HG03378 (cell line): ENCODE measurements at regions not wholly inside any gene's neighbourhood (a gene's known extent, or its start where the extent isn't known, plus 50 kb on each side); places are given as distances from the start of the nearest gene placed in this dataset.

Experiments
- ATAC-seq: cut with Tn5 transposase; IDR thresholded peaks from one replicate; pipeline ENCODE4 v1.9.1; 2021; ENCODE audit warnings: mild to moderate bottlenecking, moderate library complexity; ENCODE audit not compliant: unreplicated experiment

DNA sequence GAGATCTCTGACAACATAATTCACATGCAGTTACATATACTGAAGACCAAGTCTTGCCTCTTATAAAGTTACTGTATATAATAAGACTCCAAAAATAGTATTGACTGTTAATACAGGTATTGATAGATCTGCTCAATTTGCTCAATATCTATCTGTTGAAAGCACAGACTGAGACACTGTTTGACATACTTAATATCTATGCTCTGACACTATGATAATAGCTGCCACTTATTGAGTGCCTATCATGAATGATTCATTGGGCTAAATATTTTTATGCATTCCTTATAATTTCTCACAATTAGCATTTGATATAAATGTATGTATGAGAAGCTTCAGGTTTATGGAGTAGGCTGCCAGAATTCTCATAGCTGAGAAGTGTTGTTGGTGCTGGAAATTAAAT lies 1600.9 kb upstream of the IGFBP7 start:
- ATAC-seq: no peak

DNA sequence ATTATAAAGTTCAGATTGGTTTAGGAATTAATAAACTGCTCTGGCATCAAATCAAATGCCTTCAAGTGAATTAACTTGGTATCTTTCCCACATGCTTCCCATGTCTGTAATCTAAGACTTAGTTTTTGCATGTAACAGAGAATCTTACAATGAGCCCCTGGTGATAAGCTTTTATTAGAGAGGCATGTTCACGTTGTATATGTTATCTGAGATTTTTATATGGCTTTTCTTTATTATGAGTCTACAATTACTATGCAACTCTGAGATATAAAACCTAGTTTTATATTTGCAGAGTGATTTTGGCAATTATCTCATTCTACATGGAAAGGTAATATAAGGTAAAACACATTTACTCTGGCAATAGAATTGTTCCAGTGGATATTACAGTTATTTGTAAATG lies 1578.4 kb upstream of the IGFBP7 start:
- no peak for ATAC-seq

DNA sequence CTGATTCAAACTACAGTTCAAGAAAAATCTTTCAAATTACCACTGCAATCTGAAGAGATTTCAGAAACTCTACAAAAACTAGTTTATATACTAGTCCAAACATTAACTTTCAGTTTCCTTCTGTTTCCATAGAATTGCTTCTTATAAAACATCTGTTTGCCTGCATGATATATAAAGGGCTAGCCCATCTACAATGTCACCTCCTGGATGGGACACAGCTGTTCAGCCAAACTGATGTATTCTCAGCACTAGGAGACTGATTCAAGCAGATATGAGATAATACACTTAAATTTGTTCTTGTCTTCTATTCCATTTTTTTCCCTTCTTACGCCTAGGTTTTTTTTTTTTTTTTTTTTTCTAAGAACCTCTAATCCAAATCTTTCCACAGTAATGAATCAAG lies 1569.7 kb upstream of the IGFBP7 start:
- ATAC-seq: no peak

DNA sequence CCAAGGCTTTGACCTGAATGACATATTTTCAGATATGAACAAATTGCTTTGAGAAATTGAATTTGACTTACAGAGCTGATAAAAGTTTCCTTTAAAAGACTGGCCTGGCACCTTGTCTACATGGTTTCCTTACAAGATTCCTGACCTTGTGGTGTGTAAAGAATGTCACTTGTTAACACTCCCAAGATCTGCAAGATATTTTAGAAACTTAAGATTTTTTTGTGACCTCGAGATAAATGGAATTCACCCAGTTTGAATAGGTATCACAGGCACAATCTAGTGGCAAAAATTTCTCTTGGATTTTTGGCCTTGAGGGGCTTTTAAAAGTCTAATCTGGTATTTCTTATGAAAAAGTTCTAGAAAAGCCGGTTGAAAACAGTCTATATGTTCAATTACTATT lies 1568.9 kb upstream of the IGFBP7 start:
- no peak for ATAC-seq

DNA sequence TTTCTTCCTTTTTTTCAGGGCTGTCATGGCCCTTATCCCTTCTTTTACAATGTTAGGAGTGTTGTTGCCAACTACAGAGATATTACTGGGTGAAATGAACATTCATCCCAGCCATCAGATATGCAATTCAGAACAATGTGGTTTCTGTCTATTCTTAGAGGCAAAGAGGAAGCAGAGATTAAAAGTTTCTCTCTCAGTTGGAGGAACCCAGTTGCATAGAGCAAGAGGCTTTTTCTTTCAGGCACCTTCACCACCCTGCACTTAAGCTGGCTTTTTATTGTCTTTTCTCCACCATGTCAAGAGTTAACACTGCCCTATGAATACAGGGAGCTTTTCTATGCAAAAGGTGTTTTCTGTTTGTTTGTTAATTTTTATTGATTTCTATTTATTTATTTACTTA lies 1559.6 kb upstream of the IGFBP7 start:
- ATAC-seq: no peak

DNA sequence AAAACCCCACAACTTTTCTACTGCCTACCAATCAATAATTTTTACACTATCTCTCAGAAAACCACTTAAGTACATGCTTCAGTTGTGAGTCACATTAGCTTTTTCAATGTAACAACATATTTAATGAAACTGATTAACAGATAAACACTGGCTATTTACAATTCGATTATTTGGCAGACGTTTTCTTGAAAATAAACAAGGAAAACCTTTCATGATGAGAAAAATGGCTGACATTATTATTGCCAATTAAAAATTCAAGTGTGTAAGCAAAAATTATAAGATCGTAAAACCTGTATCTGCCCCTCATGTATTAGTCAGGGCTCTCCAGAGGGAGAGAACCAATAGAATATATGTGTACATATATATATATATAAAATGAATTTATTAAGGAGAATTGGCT lies 1555.5 kb upstream of the IGFBP7 start:
- no peak for ATAC-seq

DNA sequence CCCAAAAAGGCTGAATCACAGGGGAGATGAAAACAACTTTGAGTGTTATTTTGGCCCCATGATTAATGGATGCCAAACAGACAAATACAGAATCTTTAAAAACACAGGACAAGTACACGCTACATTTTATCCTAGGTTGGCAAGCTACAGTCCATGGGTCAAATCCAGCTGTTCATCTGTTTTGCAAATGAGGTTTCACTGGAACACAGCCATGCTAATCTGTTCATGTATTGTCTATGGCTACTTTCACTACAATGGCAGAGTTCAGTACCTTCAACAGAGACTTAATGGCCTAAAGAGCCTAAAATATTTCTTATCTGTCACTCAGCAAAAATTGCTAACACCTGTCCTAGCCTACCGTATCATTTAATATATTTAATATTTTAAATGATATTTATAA lies 1548.5 kb upstream of the IGFBP7 start:
- no peak for ATAC-seq

DNA sequence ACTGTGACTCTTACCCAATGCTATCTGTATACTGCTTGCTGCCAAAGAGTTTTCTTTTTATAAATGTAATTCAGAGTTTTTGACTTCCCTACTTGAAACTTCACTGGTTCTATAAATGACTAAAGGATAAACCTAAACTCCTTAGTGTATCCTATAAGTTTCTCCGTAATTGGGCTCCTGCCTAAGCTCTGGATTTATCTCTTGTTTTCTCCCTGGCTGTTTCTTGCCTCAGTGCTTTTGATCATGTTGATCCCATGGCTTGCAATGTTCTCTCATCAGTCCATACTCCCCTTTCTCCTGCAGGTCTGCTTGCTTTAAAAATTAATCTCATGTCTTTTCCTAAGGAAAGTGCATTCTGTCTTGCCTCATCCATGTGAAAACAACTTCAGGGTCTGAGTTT lies 1543.1 kb upstream of the IGFBP7 start:
- no peak for ATAC-seq

DNA sequence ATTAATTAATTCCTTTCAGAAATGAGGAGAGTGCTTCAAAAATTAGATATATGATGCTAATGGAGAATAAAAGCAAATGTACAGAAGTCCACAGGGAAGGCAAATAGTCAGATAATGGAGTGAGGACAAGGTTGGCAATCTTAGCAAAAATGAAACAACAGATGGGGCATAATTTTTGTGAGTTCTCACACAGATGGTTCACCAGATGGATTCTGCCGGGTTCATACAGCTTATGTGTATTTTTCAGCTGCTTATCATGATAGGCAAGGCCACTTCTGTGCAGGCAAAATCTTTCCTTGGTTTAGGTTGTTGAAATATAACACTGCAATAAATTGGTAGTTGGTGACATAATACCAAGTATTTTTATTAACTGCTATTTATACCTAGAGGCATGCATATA lies 1539.0 kb upstream of the IGFBP7 start:
- no peak for ATAC-seq

DNA sequence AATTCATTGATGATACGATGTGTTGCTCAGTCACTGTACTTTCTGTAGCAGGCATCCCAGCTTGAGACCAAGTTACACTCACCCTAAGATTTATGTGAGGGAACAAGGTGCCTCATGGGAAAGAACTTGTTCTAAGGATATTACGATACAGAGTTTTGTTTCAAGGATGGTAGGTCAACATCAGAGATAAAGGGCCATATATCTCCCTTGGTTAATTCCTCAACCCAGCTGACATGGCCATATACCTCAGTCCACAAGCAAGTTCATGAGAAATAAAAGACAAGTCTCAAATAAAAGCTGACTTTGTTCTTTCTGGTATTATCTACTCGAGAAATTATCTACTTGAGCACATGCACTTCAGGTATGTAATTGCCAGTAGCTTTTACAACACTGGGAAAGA lies 1535.9 kb upstream of the IGFBP7 start:
- ATAC-seq: no peak

DNA sequence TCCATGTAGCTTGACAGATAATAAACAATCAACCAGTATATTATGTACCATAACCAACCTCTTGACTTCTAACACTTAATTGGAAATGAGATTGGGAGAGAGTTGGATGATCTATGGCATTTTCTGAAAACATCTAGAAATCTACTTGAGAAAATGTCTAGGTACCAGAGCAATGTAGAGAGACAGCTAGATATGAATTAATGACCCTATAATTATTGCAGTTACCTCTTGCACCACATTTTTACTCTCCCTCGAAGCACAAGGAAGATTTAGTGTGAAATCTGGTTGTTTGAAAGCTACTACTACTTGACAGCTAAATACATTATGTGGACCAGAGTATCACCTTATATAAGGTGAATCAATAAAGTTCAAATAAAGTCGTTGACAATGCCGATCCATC lies 1534.4 kb upstream of the IGFBP7 start:
- no peak for ATAC-seq

DNA sequence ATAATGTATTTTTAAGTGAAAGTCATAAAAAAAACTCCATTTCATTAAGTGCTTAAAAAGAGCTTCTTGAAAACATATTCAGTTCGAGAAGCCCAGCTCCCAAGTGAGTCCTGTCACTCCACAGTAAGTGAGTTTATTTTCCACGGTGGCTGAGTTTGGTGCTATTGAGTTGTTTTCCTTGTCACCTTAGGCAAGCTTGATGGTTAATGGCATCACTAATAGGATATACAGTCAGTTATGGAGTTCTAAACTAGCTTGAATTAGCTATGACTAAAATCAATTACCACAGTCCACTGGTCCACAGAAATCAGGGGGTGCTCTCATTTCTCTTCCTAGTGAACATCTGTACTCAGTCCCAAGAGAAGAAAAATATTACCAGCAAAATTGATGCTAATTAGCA lies 1526.2 kb upstream of the IGFBP7 start:
- no peak for ATAC-seq

DNA sequence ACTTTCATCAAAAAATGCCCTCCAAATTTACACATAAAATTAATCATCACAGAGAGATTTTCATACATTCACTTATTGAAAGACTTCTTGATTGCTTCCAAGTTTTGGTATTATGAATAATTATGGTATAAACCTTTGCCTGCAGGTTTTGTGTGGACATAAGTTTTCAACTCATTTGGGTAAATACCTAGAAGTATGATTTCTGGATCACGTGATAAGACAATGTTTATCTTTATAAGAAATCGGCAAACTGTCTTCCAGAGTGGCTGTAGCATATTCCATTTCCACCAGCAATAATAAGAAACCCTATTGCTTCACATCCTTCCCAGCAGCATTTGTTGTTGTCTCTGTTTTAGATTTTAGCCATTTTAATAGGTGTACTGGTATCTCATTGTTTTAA lies 1507.0 kb upstream of the IGFBP7 start:
- no peak for ATAC-seq

DNA sequence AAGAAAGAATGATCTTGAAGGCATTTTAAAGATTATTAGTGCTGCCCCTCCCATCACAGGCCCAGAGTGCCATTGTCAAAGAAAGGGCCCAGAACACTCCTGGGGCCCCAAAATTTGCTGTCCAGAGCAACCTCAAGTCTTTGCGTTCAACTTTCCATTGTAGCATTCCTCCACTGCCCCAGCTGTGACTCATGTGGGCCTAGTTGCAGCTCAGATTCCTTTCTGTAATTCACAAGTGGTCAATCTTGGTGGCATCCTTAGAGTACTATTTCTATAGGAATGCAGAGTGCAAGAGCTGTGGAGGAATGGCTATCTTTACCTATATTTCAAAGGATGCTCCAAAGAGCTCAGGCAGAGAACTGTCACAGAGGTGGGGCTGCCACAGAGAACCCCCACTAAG lies 1500.8 kb upstream of the IGFBP7 start:
- ATAC-seq: no peak

DNA sequence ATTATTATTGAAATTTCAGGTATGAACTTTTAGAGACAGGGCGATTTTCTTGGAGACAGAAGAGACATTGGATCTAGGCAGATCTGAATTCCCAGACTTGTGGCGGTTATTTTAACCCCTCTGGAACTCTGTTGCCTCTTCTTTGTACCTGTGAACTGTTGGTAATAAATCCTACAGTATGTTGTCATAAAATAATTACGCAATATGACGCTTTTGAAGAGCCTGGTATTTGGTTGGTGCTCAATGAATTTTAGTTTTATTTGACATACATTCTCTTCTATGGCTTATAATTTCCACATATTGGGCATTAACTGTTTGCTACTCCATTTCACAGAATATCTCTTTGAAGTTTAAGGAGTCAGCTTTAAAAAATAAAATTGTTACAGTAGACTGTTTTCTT lies 1496.1 kb upstream of the IGFBP7 start:
- no peak for ATAC-seq

DNA sequence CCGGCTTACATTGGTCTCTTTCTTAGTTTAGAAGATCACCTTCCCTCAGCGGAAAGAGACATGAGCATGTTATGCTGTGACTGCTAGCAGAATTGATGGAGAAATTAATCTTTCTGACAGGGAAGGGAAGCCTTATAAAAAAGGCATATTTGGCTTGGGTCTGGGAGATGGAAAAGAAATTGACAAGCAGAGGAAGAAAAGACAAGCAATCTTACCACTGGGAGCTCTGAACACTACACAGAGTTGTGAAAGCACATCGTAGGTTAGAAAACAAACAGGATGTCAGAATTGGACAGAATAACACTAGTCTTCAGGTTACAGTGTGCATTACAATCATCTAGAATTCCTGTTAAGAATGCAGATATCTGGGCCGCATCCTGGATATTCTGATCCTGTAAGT lies 1493.8 kb upstream of the IGFBP7 start:
- ATAC-seq: no peak

DNA sequence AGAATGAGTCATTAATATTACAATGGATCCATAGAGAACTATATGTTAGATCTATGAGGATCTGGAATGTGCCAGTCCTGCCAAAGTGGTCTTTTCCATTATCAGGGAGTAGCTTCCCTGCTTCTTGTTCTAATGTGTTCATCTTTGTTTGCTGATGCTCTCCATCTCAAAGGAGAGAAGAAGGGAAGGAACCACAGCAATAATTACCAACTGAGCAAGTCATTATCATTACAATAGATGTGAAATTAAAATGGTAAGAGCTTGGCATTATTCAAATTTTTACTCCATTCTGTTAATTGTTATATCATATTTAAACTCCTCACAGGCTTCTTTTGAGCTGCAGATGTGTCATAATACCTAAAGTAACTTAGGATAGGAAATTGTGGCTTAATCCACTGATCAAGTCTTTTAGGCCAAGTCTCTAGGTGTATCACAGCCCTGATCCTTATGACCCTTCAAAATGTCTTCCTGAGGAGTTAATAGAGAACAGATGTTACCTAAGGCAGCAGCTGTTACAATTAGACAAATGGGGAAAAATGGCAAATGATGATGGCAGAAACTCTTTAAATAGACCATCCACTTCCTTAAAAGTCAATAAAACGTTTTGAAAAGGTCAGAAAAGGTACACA lies 1492.7 kb upstream of the IGFBP7 start:
- ATAC-seq: no peak

DNA sequence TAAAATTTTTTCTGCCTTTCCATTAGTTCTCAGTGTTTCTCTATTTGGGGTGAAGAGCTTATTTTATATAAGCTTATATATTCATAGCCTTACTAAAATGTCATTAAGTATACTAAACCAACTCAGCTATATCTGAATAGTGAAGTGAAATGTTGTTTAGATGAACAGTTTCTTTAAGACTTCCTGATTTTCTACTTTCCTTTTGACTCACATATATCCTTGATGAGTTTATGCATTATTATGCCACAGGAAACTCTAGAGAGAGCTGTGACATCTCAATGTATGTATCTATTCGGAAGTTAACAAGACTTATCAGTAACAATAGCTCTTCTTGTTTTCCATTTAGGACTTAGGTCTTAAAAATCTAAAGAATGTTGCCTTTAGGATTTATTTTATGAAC lies 1491.8 kb upstream of the IGFBP7 start:
- no peak for ATAC-seq

DNA sequence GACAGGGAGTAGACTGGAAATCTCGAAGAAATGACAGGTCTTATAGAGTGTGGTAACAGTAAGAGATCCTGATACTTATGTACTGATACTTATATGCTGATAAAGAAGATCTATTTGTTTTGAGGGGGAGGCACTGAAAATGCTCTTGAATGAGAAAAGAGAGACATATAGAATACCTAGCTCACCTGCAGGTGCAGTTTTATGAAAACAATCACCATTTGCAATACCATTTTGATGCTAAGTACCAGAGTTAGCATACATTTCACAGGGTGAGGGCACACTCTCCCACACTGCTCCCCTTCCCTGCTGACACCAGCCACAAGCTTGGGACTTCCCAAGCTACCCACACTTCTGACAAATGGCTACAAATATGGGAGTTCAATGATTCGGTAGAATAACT lies 1490.1 kb upstream of the IGFBP7 start:
- no peak for ATAC-seq

DNA sequence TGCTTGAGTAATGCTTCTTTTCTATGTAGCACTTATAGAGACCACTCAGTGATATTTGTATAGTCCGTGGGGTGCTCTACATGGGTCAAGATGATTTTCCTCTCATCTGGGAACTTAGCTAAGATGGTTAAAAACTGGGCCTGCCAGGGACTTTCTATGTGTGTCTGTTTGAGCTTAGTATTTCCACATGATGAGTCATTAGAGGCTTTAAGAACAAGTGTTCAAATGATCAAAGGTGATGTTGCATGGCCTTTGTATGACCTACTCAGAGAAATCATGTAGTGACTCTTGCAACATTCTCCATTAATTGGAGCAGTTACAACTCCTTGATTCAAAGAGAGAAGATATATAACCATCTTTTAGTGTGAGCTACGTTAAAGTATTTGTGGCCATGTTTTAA lies 1480.5 kb upstream of the IGFBP7 start:
- peak; percentile 47 for ATAC-seq

DNA sequence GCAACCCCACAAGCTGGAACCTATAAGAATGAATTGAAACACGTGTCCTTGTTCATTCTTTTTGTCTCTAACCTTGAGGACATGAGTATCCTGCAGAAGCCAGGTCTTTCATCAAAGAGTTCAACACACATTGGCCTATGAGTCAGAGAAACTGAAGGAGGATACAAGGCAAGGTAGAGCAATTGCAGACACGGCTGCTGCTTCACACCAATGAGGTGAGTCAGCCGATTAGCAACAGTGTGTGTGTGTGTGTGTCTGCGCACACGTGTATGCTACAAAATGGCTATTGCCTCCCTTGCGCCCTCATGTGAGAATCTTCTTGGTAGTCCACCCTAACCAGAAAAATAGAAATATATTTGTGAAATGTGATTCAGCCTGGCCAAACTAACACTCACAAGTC lies 1477.7 kb upstream of the IGFBP7 start:
- no peak for ATAC-seq

DNA sequence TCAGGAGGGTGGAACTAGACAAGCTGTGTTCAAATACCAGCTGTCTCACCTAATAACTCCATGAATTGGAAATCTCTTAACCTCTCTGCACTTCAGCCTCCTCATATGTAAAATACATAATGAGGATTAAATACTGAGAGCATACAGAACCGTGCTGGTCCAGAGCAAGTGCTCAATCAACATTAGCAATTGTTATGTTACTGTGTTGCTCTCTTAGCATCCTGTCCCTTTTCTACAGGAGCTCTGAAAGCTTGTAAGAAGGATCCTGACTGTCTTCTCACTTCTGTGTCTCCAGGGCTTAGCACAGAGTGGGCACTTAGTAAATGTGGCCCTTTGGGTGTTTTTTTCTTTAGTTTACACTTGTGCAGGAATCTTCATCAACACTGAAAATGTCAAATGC lies 1456.1 kb upstream of the IGFBP7 start:
- ATAC-seq: no peak

DNA sequence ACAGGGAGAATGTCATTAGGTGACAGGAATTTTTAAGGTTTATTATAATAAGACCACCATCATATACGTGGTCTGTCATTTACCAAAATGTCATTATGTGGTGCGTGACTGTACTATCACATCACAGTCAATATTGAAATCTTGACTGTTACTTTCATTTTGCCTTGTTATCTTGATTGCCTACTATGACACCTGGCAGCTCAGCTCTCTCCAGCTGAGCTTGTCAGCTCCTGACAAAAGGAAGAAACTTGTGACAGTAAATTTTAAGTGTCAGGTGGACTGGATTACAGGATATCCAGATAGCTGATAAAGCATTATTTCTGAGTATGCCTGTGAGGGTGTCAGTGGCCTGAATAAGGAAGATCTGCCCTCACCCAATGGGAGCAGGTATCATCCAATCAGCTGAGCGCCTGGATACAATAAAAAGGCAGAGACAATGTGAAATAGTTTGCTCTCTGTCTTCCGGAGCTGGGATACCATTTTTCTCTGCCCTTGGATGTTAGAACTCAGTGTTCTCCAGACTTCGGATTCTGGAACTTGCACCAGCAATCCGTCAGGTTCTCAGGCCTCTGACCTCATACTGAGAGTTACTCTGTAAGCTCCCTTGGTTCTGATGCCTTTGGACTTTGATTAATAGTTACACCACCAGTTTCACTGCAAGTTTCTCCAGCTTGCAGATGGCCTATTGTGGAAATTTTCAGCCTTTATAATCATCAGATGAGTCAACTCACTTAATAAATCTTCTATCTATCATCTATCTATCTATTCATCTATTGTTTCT lies 1454.7 kb upstream of the IGFBP7 start:
- no peak for ATAC-seq
